Heart right ventricle (tissue), 16 donors: ENCODE measurements at regions not wholly inside any gene's neighbourhood (a gene's known extent, or its start where the extent isn't known, plus 50 kb on each side); places are given as distances from the start of the nearest gene placed in this dataset.

Source experiments
- ATAC-seq, 8 donors: fragments of 200-7000 bp; cut with Tn5 transposase; one replicate each; pipeline ENCODE4 v1.9.1; 2020; ENCODE audit warnings: mild to moderate bottlenecking in 8 of 8, moderate library complexity in 8 of 8, moderate number of reproducible peaks in 1 of 8
- DNase-seq, 2 donors: peaks; one replicate each; pipeline ENCODE4 v3.0.0-alpha.2; 2020
- H3K27ac ChIP-seq, 10 donors: fragments of 200-600 bp; sonication (generic) in 2 of 10; one replicate each; pipeline versions ENCODE4 v1.5.0 to v1.8.0; 2020 to 2022; ENCODE audit warnings: mild to moderate bottlenecking in 3 of 10
- H3K27me3 ChIP-seq, 7 donors: fragments of 200-600 bp; one replicate each; pipeline ENCODE4 v1.8.0; 2021 to 2022; ENCODE audit warnings: mild to moderate bottlenecking in 2 of 7
- H3K36me3 ChIP-seq, 9 donors: fragments of 200-600 bp; sonication (generic) in 1 of 9; one replicate each; pipeline versions ENCODE4 v1.5.0 to v1.8.0; 2020 to 2022; ENCODE audit warnings: mild to moderate bottlenecking in 2 of 9
- H3K4me1 ChIP-seq, 9 donors: fragments of 200-600 bp; sonication (generic) in 1 of 9; one replicate each; pipeline versions ENCODE4 v1.5.0 to v1.8.0; 2020 to 2022; ENCODE audit warnings: mild to moderate bottlenecking in 4 of 9
- H3K4me3 ChIP-seq, 10 donors: fragments of 200-600 bp; sonication (generic) in 2 of 10; one replicate each; pipeline versions ENCODE4 v1.5.0 to v1.8.0; 2020 to 2022; ENCODE audit warnings: mild to moderate bottlenecking in 7 of 10, moderate library complexity in 2 of 10
- H3K9me3 ChIP-seq, 11 donors: fragments of 200-600 bp in 10 of 11; sonication (generic) in 2 of 11; one replicate each; pipeline versions ENCODE4 v1.5.0 to v1.8.0; 2013 to 2022; ENCODE audit warnings: mild to moderate bottlenecking in 2 of 11, control low read depth in 1 of 11, moderate library complexity in 1 of 11
- CTCF ChIP-seq, 9 donors: fragments of 200-600 bp; sonication (generic) in 2 of 9; IDR thresholded peaks; one replicate each; pipeline versions ENCODE4 v1.5.0 to v1.8.0; 2021 to 2022; ENCODE audit warnings: antibody characterized with exemption in 9 of 9, mild to moderate bottlenecking in 5 of 9, moderate library complexity in 1 of 9
- WGBS, 2 donors: extraction: QIAGEN DNeasy Blood & Tissue Kit; methylation state at CpG; one replicate each; pipeline ENCODE4 v1.1.7; 2013; ENCODE audit warnings: inconsistent platforms in 1 of 2; 5-methylcytosine and 5-hydroxymethylcytosine counted together
- intact Hi-C, 10 donors: fragments of 100-400 bp; cut with DNase I; formaldehyde crosslinking; loops; one replicate each; pipeline versions ENCODE4 v1.11.1 to v1.14.2; 2022
- donor health status: Arrhythmogenic right ventricular cardiomyopathy.
- donor health status: ischemic (EF 13 %, LVEDD 7.1; RV severe dilation, severe dysfunction).
- donor health status: healthy with polysubstance abuse.
- donor health status: DM: no; HTN: yes; CAD: no.
- donor health status: DM: no; HTN: no; CAD: no.
- donor health status: ischemic (EF 25% LVEDD 6.9; RV normal size, moderate dysfunction).
- donor health status: ischemic (EF 25% LVEDD 5.7; RV mildly dilated, moderate dysfunction).
- donor health status: healthy.
- donor health status: DM: yes; HTN: yes; CAD: no.
- donor health status: Ischemic cardiomyopathy.
- donor health status: ischemic (EF 35%, LVEDD 5.7; RV mildly dilated, moderate dysfunction).
- donor health status: nonischemic (EF 11% LVEDD 7.7; RV severe dilation, severe dysfunction).
- donor health status: DM: yes; HTN: yes; CAD: no.
- donor health status: PGD.
- donor health status: ischemic (EF 29% LVEDD 5.4; RV normal size, mild dysfunction).
- donor health status: nonischemic (EF 23%, LVEDD 6.1; RV moderate dilation, normal function).

GRCh38 chr5:3122985-3123762, 371.7 kb upstream of the IRX2 start:
- DNase-seq (no peak), ATAC-seq (no peak)
- Histone ChIP-seq H3K27ac (no peak overlapping the region), H3K36me3 (no peaks in the 10 kb centered on the region), H3K9me3 (peaks cover 0 to 5% (median 0%) of the 10 kb centered on the region in 11 donors), H3K4me3 (no peak overlapping the region), H3K4me1 (no peaks in the 10 kb centered on the region), H3K27me3 (peaks cover 0 to 54% (median 38%) of the 10 kb centered on the region in 7 donors)
- TF ChIP-seq CTCF (IDR thresholded peaks at IDR 0.05): no peak
- intact Hi-C loops: no loop called here
- 19 to 28% methylated on average over 6 of the region's 6 CpGs for WGBS, 2 donors

GRCh38 chr5:3122216-3122615, 370.7 kb upstream of the IRX2 start:
- Histone ChIP-seq H3K27me3 (peaks cover 0 to 64% (median 43%) of the 10 kb centered on the region in 7 donors), H3K36me3 (no peaks in the 10 kb centered on the region), H3K4me1 (no peaks in the 10 kb centered on the region), H3K27ac (no peak overlapping the region), H3K4me3 (no peak overlapping the region), H3K9me3 (no peaks in the 10 kb centered on the region)
- intact Hi-C loops: no loop called here
- TF ChIP-seq CTCF (IDR thresholded peaks at IDR 0.05): no peak
- no peak for DNase-seq
- ATAC-seq: no peak
- 47 to 62% methylated on average over 3 of the region's 3 CpGs for WGBS, 2 donors

- Histone ChIP-seq H3K4me3 (no peak overlapping the region), H3K4me1 (no peaks in the 10 kb centered on the region), H3K27ac (no peak overlapping the region), H3K36me3 (no peaks in the 10 kb centered on the region), H3K27me3 (peaks cover 0 to 68% (median 47%) of the 10 kb centered on the region in 7 donors), H3K9me3 (no peaks in the 10 kb centered on the region)
- no peak for DNase-seq
- ATAC-seq: peak in 1 of 8 donors; percentile 23
- intact Hi-C loops: no loop called here
- WGBS, 2 donors: 26 to 36% methylated on average over 21 of the region's 21 CpGs
- no peak for TF ChIP-seq CTCF (IDR thresholded peaks at IDR 0.05)
These were observed 370.3 kb upstream of the IRX2 start for GRCh38 chr5:3121813-3122212.

DNA sequence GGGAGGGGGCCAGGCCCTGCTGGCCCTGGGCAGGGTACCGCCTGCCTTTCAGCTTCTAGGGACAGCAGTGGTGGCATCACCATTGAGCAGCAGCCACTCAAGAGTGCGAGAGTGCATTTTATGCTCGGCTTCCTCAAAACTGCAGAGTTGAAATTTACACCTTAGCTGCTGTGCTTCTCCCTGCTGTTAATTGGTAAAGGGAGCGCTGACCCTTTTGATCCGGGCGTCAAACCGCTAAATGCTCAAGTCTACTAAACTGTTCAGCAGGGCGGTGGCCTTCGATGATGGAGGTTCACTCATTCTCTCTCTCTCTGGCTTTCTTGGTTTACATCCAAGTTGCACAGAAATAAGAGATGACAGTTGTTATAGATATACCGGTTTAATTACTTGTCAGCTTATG, 368.6 kb upstream of the IRX2 start:
- intact Hi-C loops: no loop called here
- ATAC-seq: no peak
- TF ChIP-seq CTCF (IDR thresholded peaks at IDR 0.05): no peak

More for the DNA sequence above, 368.6 kb upstream of the IRX2 start:
- Histone ChIP-seq H3K4me1 (no peaks in the 10 kb centered on the region), H3K9me3 (no peaks in the 10 kb centered on the region), H3K4me3 (no peak overlapping the region), H3K36me3 (no peaks in the 10 kb centered on the region), H3K27ac (no peak overlapping the region), H3K27me3 (peaks cover 6 to 84% (median 65%) of the 10 kb centered on the region in 7 donors)
- WGBS, 2 donors: 42 to 51% methylated on average over 10 of the region's 10 CpGs
- no peak for DNase-seq
